ENCODE measurements at regions not wholly inside any gene's neighbourhood (a gene's known extent, or its start where the extent isn't known, plus 50 kb on each side); places are given as distances from the start of the nearest gene placed in this dataset.

DNA sequence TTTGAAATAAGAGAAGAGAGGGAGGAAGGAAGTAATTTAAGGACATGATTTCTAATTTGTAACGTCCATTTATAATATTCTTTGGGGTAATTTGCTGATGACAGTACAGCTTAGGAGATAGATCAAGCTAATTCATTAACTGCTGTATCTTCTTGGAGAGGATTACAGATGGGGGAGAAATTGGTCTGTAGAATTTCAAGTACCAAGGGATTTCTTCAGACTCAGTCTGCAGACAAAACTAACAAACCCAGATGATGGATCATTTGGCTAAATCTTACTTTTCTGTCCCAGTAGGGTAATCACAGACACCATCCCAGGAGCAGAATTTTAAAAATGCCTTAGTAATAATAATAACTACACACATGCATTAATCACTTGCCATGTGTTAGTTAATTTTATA lies 711.8 kb downstream of the KCNJ2 start:
- H3K36me3 ChIP-seq, result no peaks in the 10 kb centered on the region
- H3K4me1 ChIP-seq, result no peaks in the 10 kb centered on the region
- no peaks in the 10 kb centered on the region for H3K9me3 ChIP-seq
- no peak for DNase-seq (ENCODE audit: low spot score in 2 of 2)
- TF ChIP-seq, protein P1, sequence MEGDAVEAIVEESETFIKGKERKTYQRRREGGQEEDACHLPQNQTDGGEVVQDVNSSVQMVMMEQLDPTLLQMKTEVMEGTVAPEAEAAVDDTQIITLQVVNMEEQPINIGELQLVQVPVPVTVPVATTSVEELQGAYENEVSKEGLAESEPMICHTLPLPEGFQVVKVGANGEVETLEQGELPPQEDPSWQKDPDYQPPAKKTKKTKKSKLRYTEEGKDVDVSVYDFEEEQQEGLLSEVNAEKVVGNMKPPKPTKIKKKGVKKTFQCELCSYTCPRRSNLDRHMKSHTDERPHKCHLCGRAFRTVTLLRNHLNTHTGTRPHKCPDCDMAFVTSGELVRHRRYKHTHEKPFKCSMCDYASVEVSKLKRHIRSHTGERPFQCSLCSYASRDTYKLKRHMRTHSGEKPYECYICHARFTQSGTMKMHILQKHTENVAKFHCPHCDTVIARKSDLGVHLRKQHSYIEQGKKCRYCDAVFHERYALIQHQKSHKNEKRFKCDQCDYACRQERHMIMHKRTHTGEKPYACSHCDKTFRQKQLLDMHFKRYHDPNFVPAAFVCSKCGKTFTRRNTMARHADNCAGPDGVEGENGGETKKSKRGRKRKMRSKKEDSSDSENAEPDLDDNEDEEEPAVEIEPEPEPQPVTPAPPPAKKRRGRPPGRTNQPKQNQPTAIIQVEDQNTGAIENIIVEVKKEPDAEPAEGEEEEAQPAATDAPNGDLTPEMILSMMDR (IDR thresholded peaks at IDR 0.05), result no peak
- H3K27ac ChIP-seq, result no peak overlapping the region
- intact Hi-C loops (cut with DNase I), result no loop called here
- no peaks in the 10 kb centered on the region for H3K27me3 ChIP-seq
- no peak overlapping the region for H3K4me3 ChIP-seq

DNA sequence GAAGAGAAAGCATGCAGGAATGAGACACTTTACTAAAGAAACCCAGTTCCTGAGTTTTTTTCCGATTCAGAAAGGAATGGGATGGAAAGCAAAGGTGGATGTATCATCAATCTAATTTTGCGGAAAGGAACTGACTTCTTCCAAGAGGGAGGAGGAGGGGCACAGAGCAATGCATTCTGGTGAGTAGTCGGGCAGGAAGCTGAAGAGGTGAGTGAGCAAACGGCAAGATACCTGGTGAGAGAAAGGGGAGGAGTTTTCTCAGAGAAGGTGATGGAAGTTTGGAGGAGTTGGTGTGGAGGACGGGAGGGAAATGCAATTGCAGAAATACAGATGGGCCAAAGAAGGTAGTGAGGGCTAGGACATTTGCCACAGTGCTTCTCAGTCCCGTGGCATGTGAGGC lies 713.2 kb downstream of the KCNJ2 start:
- Histone ChIP-seq H3K9me3 (no peaks in the 10 kb centered on the region), H3K27ac (no peak overlapping the region), H3K27me3 (no peaks in the 10 kb centered on the region), H3K36me3 (no peaks in the 10 kb centered on the region), H3K4me3 (no peak overlapping the region), H3K4me1 (no peaks in the 10 kb centered on the region)
- intact Hi-C loops (cut with DNase I), result no loop called here
- no peak for DNase-seq (ENCODE audit: low spot score in 2 of 2)
- TF ChIP-seq, protein P1 (IDR thresholded peaks at IDR 0.05), result no peak

DNA sequence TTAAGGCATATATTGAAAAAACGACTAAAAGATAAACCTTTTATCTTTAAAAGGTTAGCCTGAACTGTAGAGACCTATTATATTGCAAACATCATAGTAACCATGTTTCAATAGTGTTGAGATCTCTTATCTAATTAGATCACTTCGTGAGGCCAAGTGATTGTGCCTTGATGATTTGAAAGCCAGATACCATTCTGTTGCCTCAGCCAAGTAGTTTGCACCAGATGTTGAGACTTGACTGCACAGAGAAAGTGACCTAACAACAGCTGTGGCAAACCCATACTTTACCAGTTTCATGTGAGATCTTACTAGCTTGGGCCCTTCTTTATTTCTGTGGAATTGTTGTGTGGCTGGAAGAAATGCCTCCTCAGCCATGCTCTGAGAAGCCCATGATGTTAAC lies 717.3 kb downstream of the KCNJ2 start:
- H3K27ac ChIP-seq, result no peak overlapping the region
- no peak overlapping the region for H3K4me3 ChIP-seq
- no peaks in the 10 kb centered on the region for H3K4me1 ChIP-seq
- DNase-seq (ENCODE audit: low spot score in 2 of 2), result no peak
- TF ChIP-seq, protein P1 (IDR thresholded peaks at IDR 0.05), result no peak
- H3K9me3 ChIP-seq, result no peaks in the 10 kb centered on the region
- H3K27me3 ChIP-seq, result no peaks in the 10 kb centered on the region
- intact Hi-C loops (cut with DNase I), result no loop called here
- no peaks in the 10 kb centered on the region for H3K36me3 ChIP-seq

DNA sequence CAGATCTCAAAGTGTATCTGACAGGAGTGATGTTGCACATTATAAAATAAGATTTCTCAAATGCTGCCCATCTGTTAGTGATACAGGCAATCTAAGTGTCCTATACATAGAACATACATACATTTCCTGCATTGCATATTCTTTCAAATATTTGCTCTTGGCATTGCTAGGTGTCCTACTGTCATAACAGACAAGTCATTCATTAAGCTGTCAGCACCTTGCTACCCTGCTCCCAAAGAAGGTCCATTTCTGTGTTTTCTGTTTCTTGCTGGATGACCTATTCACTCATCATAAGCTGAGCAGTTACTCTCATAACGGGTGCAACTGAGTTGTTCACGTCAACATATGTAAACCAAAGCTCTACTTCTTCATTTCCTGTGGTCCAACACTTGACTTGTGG lies 719.0 kb downstream of the KCNJ2 start:
- no peak overlapping the region for H3K27ac ChIP-seq
- TF ChIP-seq, protein P1 (IDR thresholded peaks at IDR 0.05), result no peak
- intact Hi-C loops (cut with DNase I), result no loop called here

DNA sequence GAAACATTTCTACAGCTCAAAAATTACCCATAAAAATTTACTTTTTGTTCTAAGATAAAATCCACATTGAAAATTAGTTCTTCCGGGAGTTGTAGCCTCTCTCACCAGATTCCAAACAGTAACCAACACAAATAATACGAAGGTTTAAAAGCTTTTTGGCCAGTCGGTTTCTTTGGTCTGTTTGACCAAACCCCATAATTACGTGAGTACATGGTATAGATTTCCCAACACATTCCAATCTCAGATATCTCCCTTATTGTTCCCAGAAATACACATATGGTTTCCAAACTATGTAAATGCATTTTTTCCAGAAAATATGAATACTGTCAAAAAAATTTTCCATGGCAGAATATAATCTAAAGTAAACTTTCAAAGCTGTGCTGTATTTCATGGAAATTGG lies 722.0 kb downstream of the KCNJ2 start:
- DNase-seq (ENCODE audit: low spot score in 2 of 2), result no peak
- H3K27me3 ChIP-seq, result no peaks in the 10 kb centered on the region

More for the DNA sequence above, 719.0 kb downstream of the KCNJ2 start:
- DNase-seq (ENCODE audit: low spot score in 2 of 2), result no peak
- Histone ChIP-seq H3K9me3 (no peaks in the 10 kb centered on the region), H3K4me1 (no peaks in the 10 kb centered on the region), H3K36me3 (no peaks in the 10 kb centered on the region), H3K4me3 (no peak overlapping the region), H3K27me3 (no peaks in the 10 kb centered on the region)

More for the DNA sequence above, 722.0 kb downstream of the KCNJ2 start:
- Histone ChIP-seq H3K27ac (no peak overlapping the region), H3K36me3 (no peaks in the 10 kb centered on the region), H3K4me1 (no peaks in the 10 kb centered on the region), H3K4me3 (no peak overlapping the region), H3K9me3 (no peaks in the 10 kb centered on the region)
- TF ChIP-seq, protein P1 (IDR thresholded peaks at IDR 0.05), result no peak
- intact Hi-C loops (cut with DNase I), result no loop called here
